ENCODE measurements at regions not wholly inside any gene's neighbourhood (a gene's known extent, or its start where the extent isn't known, plus 50 kb on each side); places are given as distances from the start of the nearest gene placed in this dataset.

DNA sequence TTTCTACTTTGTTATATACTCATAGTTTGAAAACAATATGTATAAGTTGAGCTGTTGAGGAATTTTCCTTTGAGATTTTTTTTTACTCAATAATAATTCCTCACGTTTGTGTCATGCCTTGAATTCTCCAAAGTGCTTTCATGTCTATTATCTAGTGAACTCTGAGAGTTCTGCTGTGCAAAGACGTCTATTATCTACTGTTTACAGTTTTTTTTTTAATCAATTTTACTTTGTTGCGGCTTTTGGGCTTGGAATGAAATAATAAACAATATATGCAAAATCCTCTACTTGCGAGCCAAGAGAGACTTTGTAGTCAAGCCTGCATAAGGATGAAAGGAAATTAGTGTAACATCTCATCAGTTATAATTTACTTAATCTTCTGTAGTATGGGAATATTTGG lies 107.2 kb upstream of the FRMD6 start:
- ATAC-seq, result no peak
- H3K79me2 ChIP-seq (replicated peaks; ENCODE audit: insufficient read depth), result no peaks in the 10 kb centered on the region
- no peaks in the 10 kb centered on the region for H3K36me3 ChIP-seq (ENCODE audit: insufficient read depth)
- H3K27me3 Mint-ChIP-seq (ENCODE audit: insufficient read depth, low read depth, poor library complexity), result no peaks in the 10 kb centered on the region
- H3K4me1 ChIP-seq (ENCODE audit: insufficient read depth), result no peaks in the 10 kb centered on the region
- no peaks in the 10 kb centered on the region for H4K20me1 ChIP-seq (replicated peaks; ENCODE audit: insufficient read depth)
- H3K9me2 ChIP-seq (ENCODE audit: insufficient read depth), result no peaks in the 10 kb centered on the region
- no peak for DNase-seq (ENCODE audit: low spot score)
- no peak overlapping the region for H2AFZ ChIP-seq
- H3K27ac ChIP-seq (ENCODE audit: low read depth), result no peak overlapping the region
- no peak overlapping the region for H3K27ac Mint-ChIP-seq
- H3K4me3 Mint-ChIP-seq, result no peak overlapping the region
- no peaks in the 10 kb centered on the region; the same call in 2 of the 3 replicates for H3K9me3 Mint-ChIP-seq
- H3K4me3 ChIP-seq, result no peak overlapping the region
- H3F3A ChIP-seq (replicated peaks; ENCODE audit: low read depth), result no peaks in the 10 kb centered on the region
- no peak overlapping the region for H3K4me2 ChIP-seq
- peaks cover 14% of the 10 kb centered on the region; the same call in 2 of the 3 replicates for H3K4me1 Mint-ChIP-seq
- TF ChIP-seq, protein P1, sequence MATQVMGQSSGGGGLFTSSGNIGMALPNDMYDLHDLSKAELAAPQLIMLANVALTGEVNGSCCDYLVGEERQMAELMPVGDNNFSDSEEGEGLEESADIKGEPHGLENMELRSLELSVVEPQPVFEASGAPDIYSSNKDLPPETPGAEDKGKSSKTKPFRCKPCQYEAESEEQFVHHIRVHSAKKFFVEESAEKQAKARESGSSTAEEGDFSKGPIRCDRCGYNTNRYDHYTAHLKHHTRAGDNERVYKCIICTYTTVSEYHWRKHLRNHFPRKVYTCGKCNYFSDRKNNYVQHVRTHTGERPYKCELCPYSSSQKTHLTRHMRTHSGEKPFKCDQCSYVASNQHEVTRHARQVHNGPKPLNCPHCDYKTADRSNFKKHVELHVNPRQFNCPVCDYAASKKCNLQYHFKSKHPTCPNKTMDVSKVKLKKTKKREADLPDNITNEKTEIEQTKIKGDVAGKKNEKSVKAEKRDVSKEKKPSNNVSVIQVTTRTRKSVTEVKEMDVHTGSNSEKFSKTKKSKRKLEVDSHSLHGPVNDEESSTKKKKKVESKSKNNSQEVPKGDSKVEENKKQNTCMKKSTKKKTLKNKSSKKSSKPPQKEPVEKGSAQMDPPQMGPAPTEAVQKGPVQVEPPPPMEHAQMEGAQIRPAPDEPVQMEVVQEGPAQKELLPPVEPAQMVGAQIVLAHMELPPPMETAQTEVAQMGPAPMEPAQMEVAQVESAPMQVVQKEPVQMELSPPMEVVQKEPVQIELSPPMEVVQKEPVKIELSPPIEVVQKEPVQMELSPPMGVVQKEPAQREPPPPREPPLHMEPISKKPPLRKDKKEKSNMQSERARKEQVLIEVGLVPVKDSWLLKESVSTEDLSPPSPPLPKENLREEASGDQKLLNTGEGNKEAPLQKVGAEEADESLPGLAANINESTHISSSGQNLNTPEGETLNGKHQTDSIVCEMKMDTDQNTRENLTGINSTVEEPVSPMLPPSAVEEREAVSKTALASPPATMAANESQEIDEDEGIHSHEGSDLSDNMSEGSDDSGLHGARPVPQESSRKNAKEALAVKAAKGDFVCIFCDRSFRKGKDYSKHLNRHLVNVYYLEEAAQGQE (IDR thresholded peaks at IDR 0.05; ENCODE audit: unreplicated experiment), result no peak
- TF ChIP-seq, protein P2, sequence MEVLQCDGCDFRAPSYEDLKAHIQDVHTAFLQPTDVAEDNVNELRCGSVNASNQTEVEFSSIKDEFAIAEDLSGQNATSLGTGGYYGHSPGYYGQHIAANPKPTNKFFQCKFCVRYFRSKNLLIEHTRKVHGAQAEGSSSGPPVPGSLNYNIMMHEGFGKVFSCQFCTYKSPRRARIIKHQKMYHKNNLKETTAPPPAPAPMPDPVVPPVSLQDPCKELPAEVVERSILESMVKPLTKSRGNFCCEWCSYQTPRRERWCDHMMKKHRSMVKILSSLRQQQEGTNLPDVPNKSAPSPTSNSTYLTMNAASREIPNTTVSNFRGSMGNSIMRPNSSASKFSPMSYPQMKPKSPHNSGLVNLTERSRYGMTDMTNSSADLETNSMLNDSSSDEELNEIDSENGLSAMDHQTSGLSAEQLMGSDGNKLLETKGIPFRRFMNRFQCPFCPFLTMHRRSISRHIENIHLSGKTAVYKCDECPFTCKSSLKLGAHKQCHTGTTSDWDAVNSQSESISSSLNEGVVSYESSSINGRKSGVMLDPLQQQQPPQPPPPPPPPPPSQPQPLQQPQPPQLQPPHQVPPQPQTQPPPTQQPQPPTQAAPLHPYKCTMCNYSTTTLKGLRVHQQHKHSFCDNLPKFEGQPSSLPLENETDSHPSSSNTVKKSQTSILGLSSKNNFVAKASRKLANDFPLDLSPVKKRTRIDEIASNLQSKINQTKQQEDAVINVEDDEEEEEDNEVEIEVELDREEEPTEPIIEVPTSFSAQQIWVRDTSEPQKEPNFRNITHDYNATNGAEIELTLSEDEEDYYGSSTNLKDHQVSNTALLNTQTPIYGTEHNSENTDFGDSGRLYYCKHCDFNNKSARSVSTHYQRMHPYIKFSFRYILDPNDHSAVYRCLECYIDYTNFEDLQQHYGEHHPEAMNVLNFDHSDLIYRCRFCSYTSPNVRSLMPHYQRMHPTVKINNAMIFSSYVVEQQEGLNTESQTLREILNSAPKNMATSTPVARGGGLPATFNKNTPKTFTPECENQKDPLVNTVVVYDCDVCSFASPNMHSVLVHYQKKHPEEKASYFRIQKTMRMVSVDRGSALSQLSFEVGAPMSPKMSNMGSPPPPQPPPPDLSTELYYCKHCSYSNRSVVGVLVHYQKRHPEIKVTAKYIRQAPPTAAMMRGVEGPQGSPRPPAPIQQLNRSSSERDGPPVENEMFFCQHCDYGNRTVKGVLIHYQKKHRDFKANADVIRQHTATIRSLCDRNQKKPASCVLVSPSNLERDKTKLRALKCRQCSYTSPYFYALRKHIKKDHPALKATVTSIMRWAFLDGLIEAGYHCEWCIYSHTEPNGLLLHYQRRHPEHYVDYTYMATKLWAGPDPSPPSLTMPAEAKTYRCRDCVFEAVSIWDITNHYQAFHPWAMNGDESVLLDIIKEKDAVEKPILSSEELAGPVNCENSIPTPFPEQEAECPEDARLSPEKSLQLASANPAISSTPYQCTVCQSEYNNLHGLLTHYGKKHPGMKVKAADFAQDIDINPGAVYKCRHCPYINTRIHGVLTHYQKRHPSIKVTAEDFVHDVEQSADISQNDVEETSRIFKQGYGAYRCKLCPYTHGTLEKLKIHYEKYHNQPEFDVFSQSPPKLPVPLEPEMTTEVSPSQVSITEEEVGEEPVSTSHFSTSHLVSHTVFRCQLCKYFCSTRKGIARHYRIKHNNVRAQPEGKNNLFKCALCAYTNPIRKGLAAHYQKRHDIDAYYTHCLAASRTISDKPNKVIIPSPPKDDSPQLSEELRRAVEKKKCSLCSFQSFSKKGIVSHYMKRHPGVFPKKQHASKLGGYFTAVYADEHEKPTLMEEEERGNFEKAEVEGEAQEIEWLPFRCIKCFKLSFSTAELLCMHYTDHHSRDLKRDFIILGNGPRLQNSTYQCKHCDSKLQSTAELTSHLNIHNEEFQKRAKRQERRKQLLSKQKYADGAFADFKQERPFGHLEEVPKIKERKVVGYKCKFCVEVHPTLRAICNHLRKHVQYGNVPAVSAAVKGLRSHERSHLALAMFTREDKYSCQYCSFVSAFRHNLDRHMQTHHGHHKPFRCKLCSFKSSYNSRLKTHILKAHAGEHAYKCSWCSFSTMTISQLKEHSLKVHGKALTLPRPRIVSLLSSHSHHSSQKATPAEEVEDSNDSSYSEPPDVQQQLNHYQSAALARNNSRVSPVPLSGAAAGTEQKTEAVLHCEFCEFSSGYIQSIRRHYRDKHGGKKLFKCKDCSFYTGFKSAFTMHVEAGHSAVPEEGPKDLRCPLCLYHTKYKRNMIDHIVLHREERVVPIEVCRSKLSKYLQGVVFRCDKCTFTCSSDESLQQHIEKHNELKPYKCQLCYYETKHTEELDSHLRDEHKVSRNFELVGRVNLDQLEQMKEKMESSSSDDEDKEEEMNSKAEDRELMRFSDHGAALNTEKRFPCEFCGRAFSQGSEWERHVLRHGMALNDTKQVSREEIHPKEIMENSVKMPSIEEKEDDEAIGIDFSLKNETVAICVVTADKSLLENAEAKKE (CRISPR knock-in tag; IDR thresholded peaks at IDR 0.05), result no peak
- TF ChIP-seq POLR2AphosphoS5 (IDR thresholded peaks at IDR 0.05; ENCODE audit: low read depth), result no peak
- TF ChIP-seq EZH2phosphoT487 (IDR thresholded peaks at IDR 0.05; ENCODE audit: unreplicated experiment), result no peak
- no peak for TF ChIP-seq NANOG (IDR thresholded peaks at IDR 0.05; ENCODE audit: borderline replicate concordance)
- no peak for TF ChIP-seq CTCF (conservative IDR thresholded peaks at IDR 0.05; ENCODE audit: low read depth in 2 of 2)
- no peak for TF ChIP-seq CREB1 (CRISPR knock-in tag; IDR thresholded peaks at IDR 0.05; ENCODE audit: low read depth)
- TF ChIP-seq EZH2 (IDR thresholded peaks at IDR 0.05; ENCODE audit: low read depth, unreplicated experiment), result no peak
- TF ChIP-seq ZNF114 (CRISPR knock-in tag; IDR thresholded peaks at IDR 0.05), result no peak
- TF ChIP-seq JUNB (IDR thresholded peaks at IDR 0.05; ENCODE audit: unreplicated experiment), result no peak
- TF ChIP-seq ZNF331 (CRISPR knock-in tag; IDR thresholded peaks at IDR 0.05; ENCODE audit: low read depth), result no peak
- TF ChIP-seq ETS1 (IDR thresholded peaks at IDR 0.05), result no peak
- H3K27me3 ChIP-seq (ENCODE audit: insufficient read depth), result no peaks in the 10 kb centered on the region
- H3K36me3 Mint-ChIP-seq (ENCODE audit: low read depth), result no peaks in the 10 kb centered on the region
